SK-N-SH treated with all-trans-retinoic acid at 6 μM for 48 hours (cell line): ENCODE measurements at regions not wholly inside any gene's neighbourhood (a gene's known extent, or its start where the extent isn't known, plus 50 kb on each side); places are given as distances from the start of the nearest gene placed in this dataset.

Experiments used
- ARNTL ChIP-seq: fragments of 450-650 bp; formaldehyde crosslinking; IDR thresholded peaks from 2 replicates; pipeline ENCODE4 v1.5.0; 2020; ENCODE audit warnings: low read depth, mild to moderate bottlenecking, moderate library complexity, borderline replicate concordance
- CSRNP3 ChIP-seq: fragments of 250-450 bp; sonication (Bioruptor Pico); IDR thresholded peaks from 2 replicates; pipeline ENCODE4 v1.5.1; 2021; ENCODE audit warnings: mild to moderate bottlenecking, moderate library complexity
- ESRRG ChIP-seq: fragments of 250-450 bp; sonication (Bioruptor Pico); IDR thresholded peaks from 2 replicates; pipeline ENCODE4 v1.6.1; 2021; ENCODE audit warnings: mild to moderate bottlenecking
- ISL1 ChIP-seq: fragments of 250-450 bp; sonication (Bioruptor Pico); IDR thresholded peaks from 2 replicates; pipeline ENCODE4 v2.1.2; 2022; ENCODE audit warnings: mild to moderate bottlenecking, moderate library complexity
- OSR1 ChIP-seq: fragments of 250-450 bp; sonication (Bioruptor Pico); IDR thresholded peaks from 2 replicates; pipeline ENCODE4 v1.8.0; 2022; ENCODE audit warnings: moderate library complexity, mild to moderate bottlenecking, inconsistent platforms
- PATZ1 ChIP-seq: fragments of 250-450 bp; sonication (Bioruptor Pico); IDR thresholded peaks from 2 replicates; pipeline ENCODE4 v1.8.0; 2020; ENCODE audit warnings: mild to moderate bottlenecking, moderate library complexity, borderline replicate concordance
- POU6F1 ChIP-seq: fragments of 250-450 bp; sonication (Bioruptor Pico); IDR thresholded peaks from 2 replicates; pipeline ENCODE4 v1.8.0; 2021; ENCODE audit warnings: low read depth, mild to moderate bottlenecking, moderate library complexity, borderline replicate concordance
- PPARA ChIP-seq: fragments of 250-450 bp; sonication (Bioruptor Pico); IDR thresholded peaks from 2 replicates; pipeline ENCODE4 v1.5.0; 2020; ENCODE audit warnings: mild to moderate bottlenecking, borderline replicate concordance
- RARB ChIP-seq: fragments of 250-450 bp; sonication (Bioruptor Pico); IDR thresholded peaks from 2 replicates; pipeline ENCODE4 v1.8.0; 2021; ENCODE audit warnings: mild to moderate bottlenecking, moderate library complexity
- TCF4 ChIP-seq: fragments of 250-450 bp; sonication (Bioruptor Pico); IDR thresholded peaks from 2 replicates; pipeline ENCODE4 v1.8.0; 2021; ENCODE audit warnings: mild to moderate bottlenecking, moderate library complexity, borderline replicate concordance
- ZFP30 ChIP-seq: fragments of 450-650 bp; formaldehyde crosslinking; IDR thresholded peaks from 2 replicates; pipeline ENCODE4 v1.5.0; 2022; ENCODE audit warnings: mild to moderate bottlenecking, moderate library complexity
- ZNF565 ChIP-seq: fragments of 450-650 bp; formaldehyde crosslinking; conservative IDR thresholded peaks from 2 replicates; pipeline ENCODE4 v1.5.0; 2020; ENCODE audit warnings: low read depth, mild to moderate bottlenecking, moderate library complexity
- ZNF70 ChIP-seq: fragments of 450-650 bp; formaldehyde crosslinking; IDR thresholded peaks from 2 replicates; pipeline ENCODE4 v1.5.0; 2020; ENCODE audit warnings: mild to moderate bottlenecking, moderate library complexity

GRCh38 chr2:49569176-49569575, 414.9 kb upstream of the FSHR start:
- TF ChIP-seq ZFP30 (no peak), POU6F1 (no peak), CSRNP3 (CRISPR knock-in tag) (no peak), ISL1 (CRISPR knock-in tag) (no peak), TCF4 (CRISPR knock-in tag) (no peak), RARB (CRISPR knock-in tag) (no peak), PPARA (CRISPR knock-in tag) (no peak), PATZ1 (CRISPR knock-in tag) (no peak), ARNTL (CRISPR knock-in tag) (no peak), ESRRG (CRISPR knock-in tag) (no peak), ZNF70 (CRISPR knock-in tag) (no peak), ZNF565 (CRISPR knock-in tag) (no peak), OSR1 (CRISPR knock-in tag) (no peak)
